ENCODE measurements at regions not wholly inside any gene's neighbourhood (a gene's known extent, or its start where the extent isn't known, plus 50 kb on each side); places are given as distances from the start of the nearest gene placed in this dataset.

- TF ChIP-seq CTCF (IDR thresholded peaks at IDR 0.05) (no peak), POLR2A (IDR thresholded peaks at IDR 0.05) (no peak)
Observed at GRCh38 chr15:70497661-70498060, 265.7 kb downstream of the UACA start.
